K562 (cell line): ENCODE measurements at regions not wholly inside any gene's neighbourhood (a gene's known extent, or its start where the extent isn't known, plus 50 kb on each side); places are given as distances from the start of the nearest gene placed in this dataset.
"Not testable (repeated sequence)": the region's sequence is repeated elsewhere in the genome, so short reads cannot be mapped to it uniquely, and the experiment has no call there.

ENCODE experiments used
- ATAC-seq: fragments of 200-7000 bp; cut with Tn5 transposase; 3 replicates; pipeline ENCODE4 v1.9.1; 2020; ENCODE audit warnings: moderate library complexity
- BruUV-seq: library from RNA; stranded (reverse); fragments of 400-500 nt; replicated peaks from 2 replicates; lab custom pipeline; 2021; lab: Mats Ljungman, UMichigan
- CTCF ChIA-PET: fragments of 300-600 bp; formaldehyde crosslinking; extraction: SDS; loops from one replicate; lab custom pipeline; 2021; ENCODE audit warnings: low intra/inter-chr PET ratio; lab: Yijun Ruan, JAX
- POLR2A ChIA-PET: fragments of 300-600, 350-650 bp; sonication (Branson Sonifier 250); formaldehyde crosslinking; extraction: SDS; loops from one replicate; lab custom pipeline; 2021; ENCODE audit warnings: antibody characterized with exemption, inconsistent platforms; lab: Yijun Ruan, JAX
- DNase-seq, 4 experiments: peaks; one replicate each; pipeline versions ENCODE4 v3.0.0 to v3.0.0-alpha.2; 2011 to 2018; ENCODE audit warnings: low spot score in 3 of 4, mixed read lengths in 3 of 4; ENCODE audit errors: extremely low read depth in 1 of 4
- FAIRE-seq: peaks from 2 replicates; lab custom pipeline; 2011; peaks lifted over from hg19 to GRCh38; lab: Jason Lieb, UNC
- H2AFZ ChIP-seq: 2 replicates; pipeline ENCODE4 v1.6.0; 2011; ENCODE audit warnings: low read depth, low read length, control low read depth, inconsistent platforms
- H3K27ac ChIP-seq: fragments of 200-600 bp; 3 replicates; pipeline ENCODE4 v1.8.0; 2011; ENCODE audit warnings: low read depth, mild to moderate bottlenecking, control low read depth, inconsistent platforms, low read length, moderate library complexity, mixed read lengths; ENCODE audit errors: extremely low read depth
- H3K27me3 ChIP-seq, 2 experiments: fragments of 300-600 bp in 1 of 2; 2 replicates in 1 of 2; 3 replicates in 1 of 2; pipeline versions ENCODE4 v1.6.0 to v1.8.0; 2011; ENCODE audit warnings: inconsistent platforms in 2 of 2, low read length in 2 of 2, mild to moderate bottlenecking in 1 of 2, mixed read lengths in 1 of 2, moderate library complexity in 1 of 2; ENCODE audit not compliant: control insufficient read depth in 2 of 2, insufficient read depth in 2 of 2
- H3K36me3 ChIP-seq: fragments of 300-600 bp; 3 replicates; pipeline ENCODE4 v1.8.0; 2011; ENCODE audit warnings: mild to moderate bottlenecking, low read length, inconsistent platforms; ENCODE audit not compliant: control insufficient read depth, insufficient read depth
- H3K4me1 ChIP-seq, 2 experiments: fragments of 200-600 bp in 1 of 2; replicated peaks in 1 of 2; 2 replicates in 1 of 2; 3 replicates in 1 of 2; pipeline versions ENCODE4 v1.5.1 to v1.8.0; 2011; ENCODE audit warnings: inconsistent platforms in 2 of 2, low read length in 2 of 2, mild to moderate bottlenecking in 1 of 2, mixed read lengths in 1 of 2, moderate library complexity in 1 of 2; ENCODE audit not compliant: control insufficient read depth in 2 of 2, insufficient read depth in 2 of 2
- H3K4me2 ChIP-seq: 2 replicates; pipeline ENCODE4 v1.6.1; 2011; ENCODE audit warnings: low read length, control low read depth, inconsistent platforms, mixed read lengths; ENCODE audit not compliant: insufficient read depth
- H3K4me3 ChIP-seq: fragments of 200-600 bp; sonication (generic), shearing (Covaris generic); 2 replicates; pipeline ENCODE4 v1.5.1; 2016; ENCODE audit warnings: control low read depth, inconsistent platforms
- H3K79me2 ChIP-seq: fragments of 200-600 bp; 3 replicates; pipeline ENCODE4 v1.8.0; 2011; ENCODE audit warnings: low read length, inconsistent platforms; ENCODE audit not compliant: control insufficient read depth, insufficient read depth
- H3K9ac ChIP-seq, 2 experiments: 2 replicates each; pipeline versions ENCODE4 v1.6.0 to v1.6.1; 2011; ENCODE audit warnings: low read depth in 2 of 2, low read length in 2 of 2, control low read depth in 1 of 2, inconsistent platforms in 1 of 2, mild to moderate bottlenecking in 1 of 2, mixed read lengths in 1 of 2; ENCODE audit not compliant: insufficient read depth in 1 of 2
- H3K9me1 ChIP-seq: one replicate; pipeline ENCODE4 v1.6.0; 2011; ENCODE audit warnings: inconsistent platforms, mild to moderate bottlenecking, low read length, moderate library complexity; ENCODE audit not compliant: control insufficient read depth, insufficient read depth
- H3K9me3 ChIP-seq: replicated peaks from 2 replicates; pipeline ENCODE4 v1.5.1; 2011; ENCODE audit warnings: low read depth, low read length, inconsistent platforms; ENCODE audit not compliant: control insufficient read depth, insufficient read depth
- H4K20me1 ChIP-seq: replicated peaks from 2 replicates; pipeline ENCODE4 v1.6.1; 2011; ENCODE audit warnings: low read length, inconsistent platforms, mixed read lengths; ENCODE audit not compliant: control insufficient read depth, insufficient read depth
- FOXP1 ChIP-seq: sonication (generic); formaldehyde crosslinking; IDR thresholded peaks from 2 replicates; pipeline ENCODE4 v1.8.0; 2022; ENCODE audit warnings: mild to moderate bottlenecking, missing genetic modification reagents
- SAFB2 ChIP-seq: fragments of 200-400 bp; formaldehyde crosslinking; IDR thresholded peaks from 2 replicates; pipeline ENCODE4 v1.6.1; 2018; ENCODE audit warnings: borderline replicate concordance, low read length, low read depth, moderate library complexity; ENCODE audit not compliant: severe bottlenecking
- WGBS: fragments of 100-300 bp; shearing (Covaris generic); methylation state at CpG from one replicate; pipeline ENCODE4 v1.1.6; 2016; ENCODE audit warnings: low coverage, mixed read lengths; ENCODE audit not compliant: insufficient coverage; ENCODE audit errors: missing lambda C conversion rate; 5-methylcytosine and 5-hydroxymethylcytosine counted together
- in situ Hi-C: fragments of 300-500 bp; cut with MboI; formaldehyde crosslinking; loops from 4 replicates; pipeline ENCODE4 v1.15.0; 2018; ENCODE audit warnings: inconsistent platforms, mixed read lengths
- intact Hi-C: fragments of 100-400 bp; cut with micrococcal nuclease; formaldehyde crosslinking; loops from 2 replicates; pipeline ENCODE4 v1.14.2; 2022
- TF ChIP-seq, protein P1 (sequence below): fragments of 250-450 bp; sonication (Bioruptor Pico); IDR thresholded peaks from 2 replicates; pipeline ENCODE4 v1.8.0; 2022; ENCODE audit warnings: moderate library complexity, mild to moderate bottlenecking, inconsistent platforms

DNA sequence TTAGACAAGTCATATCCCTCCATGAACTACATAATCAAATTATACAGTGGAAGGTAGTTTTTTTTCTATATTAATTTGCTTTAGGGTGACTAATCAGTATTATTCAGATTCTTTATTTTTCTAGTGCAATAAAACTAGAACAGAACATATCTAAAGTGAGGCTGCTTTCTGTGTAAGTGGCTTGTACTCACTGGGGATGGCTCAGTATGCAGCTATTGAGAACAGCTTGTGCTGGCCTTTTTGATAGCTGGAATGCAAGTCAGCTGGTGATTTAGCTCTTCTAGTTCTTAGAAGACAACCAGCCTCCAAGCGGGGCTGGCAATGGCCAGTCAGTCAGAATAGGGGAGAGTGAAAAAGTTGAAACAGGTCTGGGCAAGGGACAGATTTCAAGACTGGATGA is 119.4 kb downstream of the BLID start:
- ChIA-PET CTCF (no interaction called here), POLR2A (no interaction called here)
- Histone ChIP-seq H3K9ac (no peak overlapping the region), H3K4me1 (no peaks in the 10 kb centered on the region), H3K27ac (no peak overlapping the region), H2AFZ (no peak overlapping the region), H3K9me1 (no peaks in the 10 kb centered on the region), H3K4me3 (no peak overlapping the region), H3K9me3 (no peaks in the 10 kb centered on the region; the same call in 1 of the 2 replicates), H4K20me1 (no peaks in the 10 kb centered on the region), H3K4me2 (no peak overlapping the region), H3K27me3 (no peaks in the 10 kb centered on the region), H3K79me2 (no peaks in the 10 kb centered on the region), H3K36me3 (no peaks in the 10 kb centered on the region)
- in situ Hi-C loops = no loop called here
- DNase-seq = no peak
- no TSS peak for BruUV-seq
- no peak for FAIRE-seq
- 0% methylated on average over 1 of the region's 1 CpG for WGBS
- TF ChIP-seq, protein P1, sequence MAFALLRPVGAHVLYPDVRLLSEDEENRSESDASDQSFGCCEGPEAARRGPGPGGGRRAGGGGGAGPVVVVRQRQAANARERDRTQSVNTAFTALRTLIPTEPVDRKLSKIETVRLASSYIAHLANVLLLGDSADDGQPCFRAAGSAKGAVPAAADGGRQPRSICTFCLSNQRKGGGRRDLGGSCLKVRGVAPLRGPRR (CRISPR knock-in tag) = no peak
- intact Hi-C loops = no loop called here
- ATAC-seq = no peak

DNA sequence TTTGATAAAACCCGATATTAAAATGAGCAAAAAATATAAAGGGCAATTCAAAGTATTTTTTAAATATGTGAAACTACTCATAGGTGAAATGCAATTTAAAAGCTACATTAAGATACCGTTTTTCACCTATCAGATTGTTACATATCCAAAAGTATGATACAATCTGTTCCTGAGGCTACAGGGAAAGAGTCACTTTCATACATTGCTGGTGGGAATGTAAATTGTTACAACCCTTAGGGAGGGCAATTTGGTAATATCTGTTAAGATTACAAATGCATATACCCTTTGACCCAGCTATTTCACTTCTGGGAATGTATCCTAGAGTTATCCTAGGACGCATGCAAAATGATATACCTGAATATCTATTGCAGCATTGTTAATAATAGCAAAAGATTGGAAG is 132.1 kb downstream of the BLID start:
- WGBS = 0% methylated on average over 3 of the region's 3 CpGs
- ChIA-PET POLR2A (no interaction called here), CTCF (no interaction called here)
- Histone ChIP-seq H3K4me3 (no peak overlapping the region), H4K20me1 (no peaks in the 10 kb centered on the region), H3K36me3 (no peaks in the 10 kb centered on the region), H3K27ac (no peak overlapping the region), H3K4me2 (no peak overlapping the region), H2AFZ (no peak overlapping the region), H3K9me3 (no peaks in the 10 kb centered on the region; the same call in none of the 2 replicates), H3K27me3 (no peaks in the 10 kb centered on the region), H3K4me1 (no peaks in the 10 kb centered on the region), H3K9ac (no peak overlapping the region), H3K9me1 (no peaks in the 10 kb centered on the region), H3K79me2 (no peaks in the 10 kb centered on the region)
- in situ Hi-C loops = no loop called here
- no peak for TF ChIP-seq SAFB2
- TF ChIP-seq FOXP1 (CRISPR knock-in tag) = no peak
- no peak for DNase-seq
- intact Hi-C loops = no loop called here
- ATAC-seq = no peak
- no TSS peak for BruUV-seq
- no peak for FAIRE-seq

DNA sequence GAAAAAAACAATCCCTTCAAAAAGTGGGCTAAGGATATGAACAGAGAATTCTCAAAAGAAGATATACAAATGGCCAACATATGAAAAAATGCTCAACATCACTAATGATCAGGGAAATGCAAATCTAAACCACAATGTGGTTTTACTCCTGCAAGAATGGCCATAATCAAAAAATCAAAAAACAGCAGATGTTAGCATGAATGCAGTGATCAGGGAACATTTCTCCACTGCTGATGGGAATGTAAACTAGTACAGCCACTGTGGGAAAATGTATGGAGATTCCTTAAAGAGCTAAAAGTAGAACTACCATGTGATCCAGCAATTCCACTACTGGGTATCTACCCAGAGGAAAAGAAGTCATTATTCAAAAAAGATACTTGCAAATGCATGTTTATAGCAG is 138.1 kb downstream of the BLID start:
- ATAC-seq, H3K27me3 ChIP-seq, POLR2A ChIA-PET, H3K79me2 ChIP-seq, H3K27ac ChIP-seq, H2AFZ ChIP-seq, intact Hi-C loops, H3K4me2 ChIP-seq, DNase-seq, in situ Hi-C loops, H3K9me1 ChIP-seq, CTCF ChIA-PET, H3K4me3 ChIP-seq, H3K9ac ChIP-seq, BruUV-seq, FAIRE-seq, H4K20me1 ChIP-seq, H3K36me3 ChIP-seq, H3K9me3 ChIP-seq, H3K4me1 ChIP-seq: not testable (repeated sequence)
